Daoy (cell line): ENCODE measurements at regions not wholly inside any gene's neighbourhood (a gene's known extent, or its start where the extent isn't known, plus 50 kb on each side); places are given as distances from the start of the nearest gene placed in this dataset.

ENCODE experiments used
- DNase-seq: peaks from one replicate; pipeline ENCODE4 v3.0.0-alpha.2; 2015; ENCODE audit warnings: low read depth

- no peak for DNase-seq
Observed at GRCh38 chr5:145708169-145708568, 127.0 kb downstream of the PRELID2 start.

- DNase-seq: no peak
Observed at GRCh38 chr5:145704724-145705123, 130.4 kb downstream of the PRELID2 start.

GRCh38 chr5:145703856-145704255 lies 131.3 kb downstream of the PRELID2 start:
- no peak for DNase-seq

GRCh38 chr5:145701404-145701803 lies 133.7 kb downstream of the PRELID2 start:
- DNase-seq: no peak

GRCh38 chr5:145699846-145700245 lies 135.3 kb downstream of the PRELID2 start:
- no peak for DNase-seq

GRCh38 chr5:145697251-145697990 lies 137.7 kb downstream of the PRELID2 start:
- peak; percentile 64 for DNase-seq

- DNase-seq: no peak
Observed at GRCh38 chr5:145689235-145689634, 145.9 kb downstream of the PRELID2 start.

- no peak for DNase-seq
Observed at GRCh38 chr5:145687943-145688342, 147.2 kb downstream of the PRELID2 start.

- DNase-seq: no peak
Observed at GRCh38 chr5:145685417-145685816, 149.7 kb downstream of the PRELID2 start.

GRCh38 chr5:145683431-145683830 lies 151.7 kb downstream of the PRELID2 start:
- DNase-seq: no peak

GRCh38 chr5:145682197-145682899 lies 152.8 kb downstream of the PRELID2 start:
- no peak for DNase-seq

GRCh38 chr5:145681686-145682085 lies 153.5 kb downstream of the PRELID2 start:
- DNase-seq: peak; percentile 72

- DNase-seq: no peak
Observed at GRCh38 chr5:145681216-145681615, 153.9 kb downstream of the PRELID2 start.

- no peak for DNase-seq
Observed at GRCh38 chr5:145680767-145681166, 154.4 kb downstream of the PRELID2 start.

- DNase-seq: no peak
Observed at GRCh38 chr5:145680169-145680568, 155.0 kb downstream of the PRELID2 start.

- DNase-seq: no peak
Observed at GRCh38 chr5:145678255-145678654, 156.9 kb downstream of the PRELID2 start.

- DNase-seq: no peak
Observed at GRCh38 chr5:145673786-145674185, 161.4 kb downstream of the PRELID2 start.

GRCh38 chr5:145668714-145669113 lies 166.4 kb downstream of the PRELID2 start:
- no peak for DNase-seq

- no peak for DNase-seq
Observed at GRCh38 chr5:145667742-145668141, 167.4 kb downstream of the PRELID2 start.

- DNase-seq: no peak
Observed at GRCh38 chr5:145666591-145666990, 168.6 kb downstream of the PRELID2 start.

GRCh38 chr5:145661737-145662485 lies 173.2 kb downstream of the PRELID2 start:
- no peak for DNase-seq

- DNase-seq: no peak
Observed at GRCh38 chr5:145660897-145661640, 174.1 kb downstream of the PRELID2 start.
